DMS153 treated with DMSO at 0.1 percent for 48 hours (cell line): ENCODE measurements at regions not wholly inside any gene's neighbourhood (a gene's known extent, or its start where the extent isn't known, plus 50 kb on each side); places are given as distances from the start of the nearest gene placed in this dataset.
A peak's percentile ranks its signal among the peaks of the same experiment; 100 is the strongest.

ENCODE experiments used
- DNase-seq: peaks from one replicate; lab custom pipeline; 2025; ENCODE audit not compliant: unreplicated experiment; lab: John Stamatoyannopoulos, UW

GRCh38 chr20:48259456-48259855 is 474.2 kb upstream of the SULF2 start:
- no peak for DNase-seq

DNA sequence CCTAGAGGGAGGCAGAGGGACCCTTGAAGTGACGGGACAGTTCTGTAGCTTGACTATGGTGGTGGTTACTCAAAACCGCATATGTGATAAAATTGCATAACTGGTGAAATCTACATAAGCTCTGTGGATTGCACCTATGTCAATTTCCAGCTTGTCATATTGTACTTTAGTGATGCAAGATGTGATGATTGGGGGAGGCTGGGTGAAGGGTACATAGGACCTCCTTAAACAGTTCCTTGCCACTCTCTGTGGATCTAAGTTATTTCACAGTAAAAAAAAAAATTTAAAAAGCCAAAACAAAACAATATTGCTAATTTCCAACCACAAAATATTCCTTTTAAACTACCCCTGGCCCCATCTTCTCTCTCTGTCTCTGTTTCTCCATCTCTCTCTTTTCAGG is 472.6 kb upstream of the SULF2 start:
- no peak for DNase-seq

DNA sequence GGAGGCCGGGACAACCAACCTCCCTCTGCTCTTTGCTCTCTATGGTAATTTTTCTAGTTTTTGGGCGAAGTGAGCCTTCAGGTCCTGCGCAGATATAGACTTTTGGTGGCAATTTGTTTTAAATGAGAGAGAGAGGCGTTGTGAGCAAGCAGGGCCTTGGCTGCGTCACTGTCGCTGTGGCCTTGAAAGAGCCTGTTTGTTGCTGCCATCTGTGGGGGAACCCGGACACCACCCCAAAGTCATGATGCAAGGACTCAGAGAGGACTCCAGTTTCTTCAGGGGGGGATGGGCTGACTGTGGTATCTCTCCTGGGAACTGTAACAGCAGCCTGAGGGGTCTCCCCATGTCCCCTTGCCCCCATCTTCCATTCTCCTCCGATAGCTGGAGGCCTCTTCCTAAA is 462.7 kb upstream of the SULF2 start:
- no peak for DNase-seq

- no peak for DNase-seq
Measured at GRCh38 chr20:48246061-48246790, 460.9 kb upstream of the SULF2 start.

DNA sequence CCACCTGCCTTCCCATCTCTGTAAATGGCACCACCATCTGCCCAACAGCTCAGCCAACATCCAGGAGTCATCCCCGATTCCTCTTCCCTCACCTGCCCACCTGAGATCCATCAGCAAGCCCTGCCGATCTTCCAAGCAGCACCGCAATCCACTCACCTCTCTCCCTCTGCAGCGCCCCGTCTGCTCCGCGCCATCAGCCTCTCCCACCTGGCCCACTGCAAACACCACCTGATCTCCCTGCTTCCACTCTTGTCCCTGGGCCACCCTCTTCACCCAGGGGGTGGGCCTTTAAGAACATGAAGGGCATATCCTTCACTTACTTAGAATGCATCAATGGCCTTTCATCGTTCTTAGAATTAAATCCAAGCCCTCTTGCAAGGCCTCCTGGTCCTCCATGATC is 457.3 kb upstream of the SULF2 start:
- DNase-seq: no peak

GRCh38 chr20:48241482-48241881 is 456.2 kb upstream of the SULF2 start:
- no peak for DNase-seq

GRCh38 chr20:48238781-48239180 is 453.5 kb upstream of the SULF2 start:
- DNase-seq: no peak

DNA sequence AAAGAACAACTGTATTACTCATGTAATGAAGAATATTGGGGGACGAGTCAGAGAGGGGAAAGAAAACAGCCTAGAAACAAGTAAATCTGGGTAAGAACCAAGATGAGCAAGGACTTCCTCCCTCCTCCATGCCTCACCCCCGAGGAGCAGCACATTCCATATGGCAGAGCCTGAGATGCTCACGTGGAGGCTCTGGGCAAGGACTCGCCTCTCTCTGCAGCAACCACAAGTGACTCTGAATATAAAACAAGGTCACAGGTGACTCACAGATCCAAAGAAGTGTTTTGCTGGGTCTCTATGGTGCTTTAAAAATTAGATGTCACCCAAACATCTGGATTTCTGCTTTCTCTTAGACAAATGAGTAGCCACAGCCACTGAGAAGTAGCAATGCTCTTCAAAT is 453.0 kb upstream of the SULF2 start:
- DNase-seq: no peak

DNA sequence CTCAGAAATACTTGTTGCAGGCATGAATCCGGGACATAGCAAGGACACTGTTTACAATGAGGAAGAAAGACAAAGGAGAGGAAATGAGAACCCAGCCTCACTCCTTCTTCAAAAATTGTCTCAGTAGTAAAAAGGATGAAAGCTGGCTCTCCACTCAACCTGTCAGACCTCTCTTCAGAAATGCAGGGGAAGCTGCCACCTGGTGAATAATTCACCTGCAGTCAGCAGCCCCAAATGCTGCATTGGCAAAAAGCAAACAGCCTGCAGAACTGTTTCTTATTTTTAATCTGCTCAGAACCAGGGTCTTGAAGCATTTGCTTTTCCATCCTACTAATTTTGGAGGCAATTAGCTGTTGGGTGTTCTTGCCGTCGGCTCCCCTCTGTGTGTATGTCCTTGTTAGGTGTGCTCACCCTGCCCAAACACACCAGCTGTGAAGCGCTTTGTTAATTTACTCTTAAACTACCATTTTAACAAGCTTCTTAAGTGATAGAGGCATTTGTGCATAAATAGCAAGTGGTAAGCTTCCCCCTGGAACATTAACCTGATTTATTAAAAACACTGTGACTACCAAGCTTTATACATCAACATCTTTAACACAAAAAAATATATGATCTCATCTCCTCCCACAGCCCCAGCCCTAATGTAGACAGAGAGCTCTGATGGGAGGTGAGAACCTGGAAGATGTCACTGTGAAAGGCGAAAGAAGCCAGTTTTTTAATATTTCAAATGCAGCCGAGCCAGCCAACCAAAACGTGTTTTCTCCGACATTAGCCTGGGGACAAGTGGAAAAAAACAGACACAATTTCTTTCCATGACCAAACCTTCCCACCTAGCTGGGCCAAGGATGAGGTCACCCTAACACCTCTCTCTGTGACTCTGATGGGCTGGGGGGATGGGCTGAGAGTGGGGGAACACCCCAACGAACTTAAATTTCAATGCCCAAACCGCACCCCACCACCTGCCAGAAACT is 451.0 kb upstream of the SULF2 start:
- DNase-seq: peak; percentile 32

GRCh38 chr20:48234951-48235350 is 449.7 kb upstream of the SULF2 start:
- DNase-seq: no peak

DNA sequence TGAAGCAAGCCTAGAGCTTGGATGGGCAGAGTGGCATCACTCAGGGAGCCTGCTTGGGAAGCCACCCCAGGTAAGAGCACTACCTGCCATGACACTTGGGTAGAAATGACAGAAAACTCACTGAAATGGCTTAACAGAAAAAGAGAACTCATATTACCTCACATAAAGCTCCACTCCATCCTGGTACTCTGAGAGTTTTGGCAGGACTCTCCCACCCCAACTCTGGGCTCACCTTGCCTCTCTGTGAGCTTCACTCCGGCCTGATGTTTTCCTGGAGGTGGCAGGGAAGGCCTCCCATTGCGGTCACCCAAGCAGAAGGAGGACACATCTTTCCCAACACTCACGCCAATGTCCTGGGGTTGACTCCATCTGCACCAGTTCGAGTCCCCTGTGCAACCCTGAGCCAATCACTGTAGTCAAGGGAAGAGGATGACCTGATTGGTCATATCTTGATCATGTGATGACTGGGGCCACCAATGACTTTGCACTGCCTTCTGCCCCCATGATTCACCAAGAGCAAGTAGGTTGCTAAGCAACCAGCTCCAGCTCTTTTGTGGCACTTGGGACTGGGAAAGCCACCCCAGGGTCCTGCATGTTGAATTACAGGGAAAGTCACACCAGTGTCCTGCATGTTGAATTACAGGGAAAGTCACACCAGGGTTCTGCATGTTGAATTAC is 446.1 kb upstream of the SULF2 start:
- no peak for DNase-seq

DNA sequence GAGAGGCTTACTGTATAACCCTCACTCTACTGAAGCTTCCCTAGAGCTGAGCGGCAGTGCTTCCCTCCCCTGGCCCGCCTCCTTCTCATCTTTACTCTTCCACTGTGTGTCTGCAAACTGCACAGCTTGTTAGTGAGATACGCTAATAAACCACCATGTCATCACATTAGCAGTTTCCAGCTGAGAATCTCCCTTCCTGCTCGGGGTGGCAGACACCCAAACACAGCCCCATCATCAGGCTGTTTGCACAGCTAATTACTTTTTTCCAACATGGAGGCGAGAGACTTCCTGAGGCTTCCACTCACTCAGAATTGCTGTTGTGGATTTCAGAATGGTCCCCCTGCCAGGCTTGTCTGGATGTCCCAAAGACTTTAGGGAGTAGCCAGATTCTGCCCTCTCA is 444.9 kb upstream of the SULF2 start:
- no peak for DNase-seq

DNA sequence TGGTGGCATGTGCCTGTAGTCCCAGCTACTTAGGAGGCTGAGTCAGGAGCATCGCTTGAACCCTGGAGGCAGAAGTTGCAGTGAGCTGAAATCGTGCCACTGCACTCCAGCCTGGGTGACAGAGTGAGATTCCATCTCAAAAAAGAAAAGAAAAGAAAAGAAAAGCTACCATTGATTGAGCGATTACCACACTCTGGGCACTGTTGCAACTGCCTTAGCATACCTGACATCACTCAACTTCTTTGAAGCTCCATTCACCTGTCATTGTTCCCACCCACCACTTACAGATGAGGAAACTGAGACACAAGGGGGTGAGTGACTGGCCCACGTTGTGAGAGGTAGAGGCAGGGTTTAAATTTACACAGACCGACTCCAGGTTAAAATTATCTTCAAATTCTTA is 442.1 kb upstream of the SULF2 start:
- no peak for DNase-seq

GRCh38 chr20:48226642-48227041 is 441.4 kb upstream of the SULF2 start:
- no peak for DNase-seq

- no peak for DNase-seq
Measured at GRCh38 chr20:48224533-48225050, 439.3 kb upstream of the SULF2 start.

GRCh38 chr20:48223715-48224114 is 438.4 kb upstream of the SULF2 start:
- DNase-seq: no peak

GRCh38 chr20:48222595-48223180 is 437.4 kb upstream of the SULF2 start:
- DNase-seq: no peak

- no peak for DNase-seq
Measured at GRCh38 chr20:48220033-48220633, 434.9 kb upstream of the SULF2 start.

DNA sequence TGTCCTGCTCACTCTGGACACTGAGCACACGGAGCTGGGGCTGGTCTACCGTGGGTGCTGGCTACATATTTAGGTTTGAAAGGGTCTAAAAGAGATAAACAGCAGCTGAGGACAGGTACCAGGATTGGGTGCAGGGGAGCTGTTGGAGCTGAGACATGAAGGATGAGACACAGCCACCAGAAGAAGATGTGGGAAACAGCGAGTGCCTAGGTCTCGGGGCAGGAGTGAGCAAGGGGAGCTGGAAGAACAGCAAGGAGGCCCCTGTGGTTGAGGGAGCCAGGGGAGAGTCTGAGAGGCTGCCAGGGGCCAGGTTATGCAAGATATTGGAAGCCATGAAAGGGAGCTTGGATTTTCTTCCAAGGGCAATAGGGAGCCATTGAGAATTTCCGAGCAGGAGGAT is 434.0 kb upstream of the SULF2 start:
- DNase-seq: no peak

DNA sequence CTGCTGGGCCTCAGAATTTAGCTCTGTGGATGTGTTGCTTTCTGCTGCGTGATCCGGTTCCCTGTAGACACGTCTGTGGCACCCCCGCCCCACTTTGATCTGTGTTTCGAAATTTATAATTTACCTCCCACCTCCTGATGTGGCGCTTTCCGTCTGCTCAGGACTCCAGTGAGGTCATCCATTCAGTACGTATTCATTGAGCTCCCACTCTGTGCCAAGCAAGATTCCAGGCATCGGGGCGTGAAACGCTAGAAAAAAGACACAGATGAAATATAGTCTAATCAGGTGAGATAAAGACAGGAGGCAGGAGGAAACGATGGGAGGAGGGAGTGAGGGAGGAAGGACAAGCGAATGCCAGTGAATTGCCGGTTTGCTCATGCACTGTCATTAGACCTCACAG is 431.9 kb upstream of the SULF2 start:
- DNase-seq: no peak

- no peak for DNase-seq
Measured at GRCh38 chr20:48215536-48215935, 430.3 kb upstream of the SULF2 start.
